H9 (cell line): ENCODE measurements at regions not wholly inside any gene's neighbourhood (a gene's known extent, or its start where the extent isn't known, plus 50 kb on each side); places are given as distances from the start of the nearest gene placed in this dataset.

Experiments used
- DNase-seq: peaks from one replicate; pipeline ENCODE4 v3.0.0-alpha.2; 2017
- H2AFZ ChIP-seq: one replicate; pipeline ENCODE4 v1.6.1; 2013; ENCODE audit warnings: mild to moderate bottlenecking, low read length, control low read depth, moderate library complexity
- H2AK5ac ChIP-seq: 2 replicates; pipeline ENCODE4 v1.6.1; 2013; ENCODE audit warnings: low read length, control low read depth, mixed read lengths; ENCODE audit not compliant: insufficient read length
- H2BK120ac ChIP-seq: one replicate; pipeline ENCODE4 v1.6.1; 2013; ENCODE audit warnings: low read depth, mild to moderate bottlenecking, low read length, control low read depth, inconsistent platforms; ENCODE audit not compliant: poor library complexity, severe bottlenecking
- H2BK12ac ChIP-seq: 2 replicates; pipeline ENCODE4 v1.6.1; 2013; ENCODE audit warnings: low read length, control low read depth, mixed read lengths, low read depth; ENCODE audit not compliant: insufficient read length
- H2BK15ac ChIP-seq: 2 replicates; pipeline ENCODE4 v1.6.1; 2013; ENCODE audit warnings: low read depth, low read length, control low read depth
- H2BK20ac ChIP-seq: one replicate; pipeline ENCODE4 v1.6.1; 2013; ENCODE audit warnings: low read depth, mild to moderate bottlenecking, low read length, control low read depth, inconsistent platforms; ENCODE audit not compliant: poor library complexity, severe bottlenecking
- H2BK5ac ChIP-seq: 2 replicates; pipeline ENCODE4 v1.6.1; 2013; ENCODE audit warnings: low read length, control low read depth, mixed read lengths; ENCODE audit not compliant: insufficient read length
- H3K14ac ChIP-seq: 2 replicates; pipeline ENCODE4 v1.6.1; 2013; ENCODE audit warnings: low read length, control low read depth; ENCODE audit not compliant: insufficient read depth
- H3K18ac ChIP-seq: 2 replicates; pipeline ENCODE4 v1.6.1; 2013; ENCODE audit warnings: low read depth, mild to moderate bottlenecking, mixed read lengths, low read length, control low read depth; ENCODE audit not compliant: insufficient read length
- H3K23ac ChIP-seq: 2 replicates; pipeline ENCODE4 v1.6.1; 2013; ENCODE audit warnings: low read length, control low read depth, mixed read lengths, low read depth; ENCODE audit not compliant: insufficient read length
- H3K23me2 ChIP-seq: 2 replicates; pipeline ENCODE4 v1.6.1; 2013; ENCODE audit warnings: low read depth, mild to moderate bottlenecking, mixed read lengths, low read length, control low read depth; ENCODE audit not compliant: insufficient read length, poor library complexity, severe bottlenecking
- H3K27ac ChIP-seq: 2 replicates; pipeline ENCODE4 v1.5.1; 2013; ENCODE audit warnings: low read length, control low read depth, mixed read lengths, low read depth; ENCODE audit not compliant: insufficient read length
- H3K27me3 ChIP-seq: 2 replicates; pipeline ENCODE4 v1.6.1; 2013; ENCODE audit warnings: low read length, control low read depth, inconsistent platforms; ENCODE audit not compliant: insufficient read depth
- H3K4ac ChIP-seq: 2 replicates; pipeline ENCODE4 v1.6.1; 2013; ENCODE audit warnings: low read depth, mild to moderate bottlenecking, control low read depth, inconsistent platforms, low read length, moderate library complexity
- H3K4me1 ChIP-seq: 2 replicates; pipeline ENCODE4 v1.6.1; 2013; ENCODE audit warnings: low read length, control low read depth, inconsistent platforms; ENCODE audit not compliant: insufficient read depth
- H3K4me2 ChIP-seq: 2 replicates; pipeline ENCODE4 v1.6.1; 2013; ENCODE audit warnings: low read length, control low read depth, mixed read lengths; ENCODE audit not compliant: insufficient read length, insufficient read depth
- H3K56ac ChIP-seq: 2 replicates; pipeline ENCODE4 v1.6.1; 2013; ENCODE audit warnings: low read depth, mild to moderate bottlenecking, mixed read lengths, low read length, control low read depth; ENCODE audit not compliant: insufficient read length
- H3K79me1 ChIP-seq: 2 replicates; pipeline ENCODE4 v1.6.1; 2013; ENCODE audit warnings: low read depth, mild to moderate bottlenecking, moderate library complexity, low read length, control low read depth, inconsistent platforms; ENCODE audit not compliant: insufficient read depth, poor library complexity, severe bottlenecking
- H3K79me2 ChIP-seq: 2 replicates; pipeline ENCODE4 v1.6.1; 2013; ENCODE audit warnings: low read length, control low read depth, inconsistent platforms; ENCODE audit not compliant: insufficient read depth
- H3K9ac ChIP-seq: 2 replicates; pipeline ENCODE4 v1.6.1; 2013; ENCODE audit warnings: low read length, control low read depth, mixed read lengths; ENCODE audit not compliant: insufficient read length; ENCODE audit errors: extremely low read depth
- H3K9me3 ChIP-seq: one replicate; pipeline ENCODE4 v1.6.1; 2013; ENCODE audit warnings: low read depth, low read length, inconsistent platforms; ENCODE audit not compliant: control insufficient read depth
- H3T11ph ChIP-seq: one replicate; pipeline ENCODE4 v1.6.1; 2013; ENCODE audit warnings: mild to moderate bottlenecking, low read length, control low read depth, inconsistent platforms
- H4K20me1 ChIP-seq: one replicate; pipeline ENCODE4 v1.6.1; 2013; ENCODE audit not compliant: control insufficient read depth, insufficient read length, insufficient read depth
- H4K5ac ChIP-seq: 2 replicates; pipeline ENCODE4 v1.6.1; 2013; ENCODE audit warnings: low read depth, mild to moderate bottlenecking, mixed read lengths, low read length, control low read depth; ENCODE audit not compliant: insufficient read length
- H4K8ac ChIP-seq: replicated peaks from 2 replicates; pipeline ENCODE4 v1.6.1; 2013; ENCODE audit warnings: low read length, control low read depth, mixed read lengths, low read depth; ENCODE audit not compliant: insufficient read length
- H4K91ac ChIP-seq: 2 replicates; pipeline ENCODE4 v1.6.1; 2013; ENCODE audit warnings: low read depth, mild to moderate bottlenecking, moderate library complexity, mixed read lengths, low read length, control low read depth; ENCODE audit not compliant: insufficient read length
- H3K27ac Mint-ChIP-seq, 3 experiments: 2 replicates in 2 of 3; 3 replicates in 1 of 3; pipeline ENCODE4 v1.8.0; 2020 to 2021; ENCODE audit warnings: mixed read lengths in 3 of 3, mild to moderate bottlenecking in 1 of 3, moderate library complexity in 1 of 3
- H3K27me3 Mint-ChIP-seq: 2 replicates; pipeline ENCODE4 v1.8.0; 2021; ENCODE audit warnings: low read depth, mild to moderate bottlenecking, moderate library complexity, mixed read lengths
- H3K36me3 Mint-ChIP-seq, 3 experiments: 2 replicates in 2 of 3; 3 replicates in 1 of 3; pipeline ENCODE4 v1.8.0; 2020 to 2021; ENCODE audit warnings: low read depth in 3 of 3, mixed read lengths in 3 of 3; ENCODE audit not compliant: insufficient read depth in 1 of 3
- H3K4me1 Mint-ChIP-seq, 2 experiments: 2 replicates each; pipeline ENCODE4 v1.8.0; 2020; ENCODE audit warnings: mixed read lengths in 2 of 2
- H3K4me3 Mint-ChIP-seq, 2 experiments: 2 replicates in 1 of 2; 3 replicates in 1 of 2; pipeline ENCODE4 v1.8.0; 2020 to 2021; ENCODE audit warnings: mild to moderate bottlenecking in 2 of 2, mixed read lengths in 2 of 2, moderate library complexity in 1 of 2
- H3K9me3 Mint-ChIP-seq, 2 experiments: 2 replicates in 1 of 2; 3 replicates in 1 of 2; pipeline ENCODE4 v1.8.0; 2020; ENCODE audit warnings: mild to moderate bottlenecking in 2 of 2, mixed read lengths in 2 of 2, moderate library complexity in 1 of 2
- WGBS: extraction: QIAGEN DNeasy Blood & Tissue Kit; methylation state at CpG from one replicate; pipeline ENCODE4 v1.1.7; 2013; ENCODE audit warnings: missing lambda C conversion rate, low lambda C conversion rate, mixed read lengths; ENCODE audit not compliant: insufficient read length; ENCODE audit errors: extremely low coverage; 5-methylcytosine and 5-hydroxymethylcytosine counted together
- TF ChIP-seq, protein P1 (sequence below): fragments of 200-600 bp; sonication (generic); conservative IDR thresholded peaks from 3 replicates; pipeline ENCODE4 v1.8.0; 2021; ENCODE audit warnings: antibody characterized with exemption, mild to moderate bottlenecking

DNA sequence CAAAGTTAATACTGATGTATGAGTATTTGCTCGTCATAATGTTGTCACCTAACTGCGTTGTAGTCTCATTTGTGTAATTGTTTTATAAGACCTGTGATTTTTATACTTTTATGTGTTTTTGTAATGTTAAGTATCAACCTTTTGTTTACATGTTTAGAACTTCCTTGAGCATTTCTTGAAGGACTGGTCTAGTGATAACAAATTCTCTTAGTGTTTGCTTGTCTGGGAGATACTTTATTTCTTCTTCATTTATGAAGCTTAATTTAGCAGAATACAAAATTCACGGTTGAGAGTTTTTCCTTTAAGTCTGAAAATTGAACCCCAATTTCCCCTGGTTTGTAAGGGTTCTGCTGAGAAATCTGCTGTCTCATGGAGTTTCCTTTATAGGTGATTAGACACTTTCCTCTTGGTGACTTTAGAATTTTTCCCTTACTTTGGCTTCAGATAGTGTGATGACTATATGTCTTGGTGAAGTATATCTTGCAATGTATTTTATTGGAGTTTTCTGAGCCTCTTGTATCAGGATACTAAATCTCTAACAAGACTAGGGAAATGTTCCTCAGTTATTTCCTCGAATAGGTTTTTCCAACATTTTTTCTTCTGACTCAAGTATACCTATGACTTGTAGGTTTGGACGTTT, 154.9 kb downstream of the WDR11 start:
- H4K91ac ChIP-seq = no peak overlapping the region

More for the DNA sequence above, 154.9 kb downstream of the WDR11 start:
- no peak overlapping the region for H3K23ac ChIP-seq
- H2AK5ac ChIP-seq = no peak overlapping the region
- H3K9ac ChIP-seq = no peak overlapping the region
- no peaks in the 10 kb centered on the region for H3K79me1 ChIP-seq
- H4K20me1 ChIP-seq = no peaks in the 10 kb centered on the region
- no peaks in the 10 kb centered on the region for H3K9me3 ChIP-seq
- H3K27ac ChIP-seq = no peak overlapping the region
- H3K4me1 ChIP-seq = no peaks in the 10 kb centered on the region
- no peak overlapping the region for H3K4ac ChIP-seq
- no peak overlapping the region for H2BK20ac ChIP-seq
- H3K9me3 Mint-ChIP-seq = peaks cover 31 to 32% of the 10 kb centered on the region in 2 experiments
- no peak for DNase-seq
- no peak overlapping the region for H2BK12ac ChIP-seq
- H2AFZ ChIP-seq = no peak overlapping the region
- H4K5ac ChIP-seq = no peak overlapping the region
- H3K14ac ChIP-seq = no peak overlapping the region
- peaks cover 3 to 9% of the 10 kb centered on the region in 2 experiments; a peak in 3 of 4 replicates for H3K4me1 Mint-ChIP-seq
- H3K79me2 ChIP-seq = no peaks in the 10 kb centered on the region
- no peak overlapping the region for H3K56ac ChIP-seq
- H3K18ac ChIP-seq = no peak overlapping the region
- no peak overlapping the region for H2BK5ac ChIP-seq
- H4K8ac ChIP-seq = no peak overlapping the region
- H3K36me3 Mint-ChIP-seq = peaks cover 5 to 35% (median 10%) of the 10 kb centered on the region in 3 experiments; a peak in 5 of 7 replicates
- no CpG with 5 or more reads among the region's 5 CpGs for WGBS
- no peak overlapping the region for H2BK15ac ChIP-seq
- no peaks in the 10 kb centered on the region for H3K27me3 Mint-ChIP-seq
- H3T11ph ChIP-seq = no peak overlapping the region
- H2BK120ac ChIP-seq = no peak overlapping the region
- H3K27me3 ChIP-seq = no peaks in the 10 kb centered on the region
- TF ChIP-seq, protein P1, sequence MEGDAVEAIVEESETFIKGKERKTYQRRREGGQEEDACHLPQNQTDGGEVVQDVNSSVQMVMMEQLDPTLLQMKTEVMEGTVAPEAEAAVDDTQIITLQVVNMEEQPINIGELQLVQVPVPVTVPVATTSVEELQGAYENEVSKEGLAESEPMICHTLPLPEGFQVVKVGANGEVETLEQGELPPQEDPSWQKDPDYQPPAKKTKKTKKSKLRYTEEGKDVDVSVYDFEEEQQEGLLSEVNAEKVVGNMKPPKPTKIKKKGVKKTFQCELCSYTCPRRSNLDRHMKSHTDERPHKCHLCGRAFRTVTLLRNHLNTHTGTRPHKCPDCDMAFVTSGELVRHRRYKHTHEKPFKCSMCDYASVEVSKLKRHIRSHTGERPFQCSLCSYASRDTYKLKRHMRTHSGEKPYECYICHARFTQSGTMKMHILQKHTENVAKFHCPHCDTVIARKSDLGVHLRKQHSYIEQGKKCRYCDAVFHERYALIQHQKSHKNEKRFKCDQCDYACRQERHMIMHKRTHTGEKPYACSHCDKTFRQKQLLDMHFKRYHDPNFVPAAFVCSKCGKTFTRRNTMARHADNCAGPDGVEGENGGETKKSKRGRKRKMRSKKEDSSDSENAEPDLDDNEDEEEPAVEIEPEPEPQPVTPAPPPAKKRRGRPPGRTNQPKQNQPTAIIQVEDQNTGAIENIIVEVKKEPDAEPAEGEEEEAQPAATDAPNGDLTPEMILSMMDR = no peak
- no peaks in the 10 kb centered on the region for H3K23me2 ChIP-seq
- H3K4me3 Mint-ChIP-seq = no peak overlapping the region
- no peak overlapping the region for H3K4me2 ChIP-seq
- H3K27ac Mint-ChIP-seq = no peak overlapping the region
